H9 (cell line): ENCODE measurements at regions not wholly inside any gene's neighbourhood (a gene's known extent, or its start where the extent isn't known, plus 50 kb on each side); places are given as distances from the start of the nearest gene placed in this dataset.
A peak's percentile ranks its signal among the peaks of the same experiment; 100 is the strongest.

Experiments used
- DNase-seq: peaks from one replicate; pipeline ENCODE4 v3.0.0-alpha.2; 2017
- H2AFZ ChIP-seq: one replicate; pipeline ENCODE4 v1.6.1; 2013; ENCODE audit warnings: mild to moderate bottlenecking, low read length, control low read depth, moderate library complexity
- H2AK5ac ChIP-seq: 2 replicates; pipeline ENCODE4 v1.6.1; 2013; ENCODE audit warnings: low read length, control low read depth, mixed read lengths; ENCODE audit not compliant: insufficient read length
- H2BK120ac ChIP-seq: one replicate; pipeline ENCODE4 v1.6.1; 2013; ENCODE audit warnings: low read depth, mild to moderate bottlenecking, low read length, control low read depth, inconsistent platforms; ENCODE audit not compliant: poor library complexity, severe bottlenecking
- H2BK12ac ChIP-seq: 2 replicates; pipeline ENCODE4 v1.6.1; 2013; ENCODE audit warnings: low read length, control low read depth, mixed read lengths, low read depth; ENCODE audit not compliant: insufficient read length
- H2BK15ac ChIP-seq: 2 replicates; pipeline ENCODE4 v1.6.1; 2013; ENCODE audit warnings: low read depth, low read length, control low read depth
- H2BK20ac ChIP-seq: one replicate; pipeline ENCODE4 v1.6.1; 2013; ENCODE audit warnings: low read depth, mild to moderate bottlenecking, low read length, control low read depth, inconsistent platforms; ENCODE audit not compliant: poor library complexity, severe bottlenecking
- H2BK5ac ChIP-seq: 2 replicates; pipeline ENCODE4 v1.6.1; 2013; ENCODE audit warnings: low read length, control low read depth, mixed read lengths; ENCODE audit not compliant: insufficient read length
- H3K14ac ChIP-seq: 2 replicates; pipeline ENCODE4 v1.6.1; 2013; ENCODE audit warnings: low read length, control low read depth; ENCODE audit not compliant: insufficient read depth
- H3K18ac ChIP-seq: 2 replicates; pipeline ENCODE4 v1.6.1; 2013; ENCODE audit warnings: low read depth, mild to moderate bottlenecking, mixed read lengths, low read length, control low read depth; ENCODE audit not compliant: insufficient read length
- H3K23ac ChIP-seq: 2 replicates; pipeline ENCODE4 v1.6.1; 2013; ENCODE audit warnings: low read length, control low read depth, mixed read lengths, low read depth; ENCODE audit not compliant: insufficient read length
- H3K23me2 ChIP-seq: 2 replicates; pipeline ENCODE4 v1.6.1; 2013; ENCODE audit warnings: low read depth, mild to moderate bottlenecking, mixed read lengths, low read length, control low read depth; ENCODE audit not compliant: insufficient read length, poor library complexity, severe bottlenecking
- H3K27ac ChIP-seq: 2 replicates; pipeline ENCODE4 v1.5.1; 2013; ENCODE audit warnings: low read length, control low read depth, mixed read lengths, low read depth; ENCODE audit not compliant: insufficient read length
- H3K27me3 ChIP-seq: 2 replicates; pipeline ENCODE4 v1.6.1; 2013; ENCODE audit warnings: low read length, control low read depth, inconsistent platforms; ENCODE audit not compliant: insufficient read depth
- H3K4ac ChIP-seq: 2 replicates; pipeline ENCODE4 v1.6.1; 2013; ENCODE audit warnings: low read depth, mild to moderate bottlenecking, control low read depth, inconsistent platforms, low read length, moderate library complexity
- H3K4me1 ChIP-seq: 2 replicates; pipeline ENCODE4 v1.6.1; 2013; ENCODE audit warnings: low read length, control low read depth, inconsistent platforms; ENCODE audit not compliant: insufficient read depth
- H3K4me2 ChIP-seq: 2 replicates; pipeline ENCODE4 v1.6.1; 2013; ENCODE audit warnings: low read length, control low read depth, mixed read lengths; ENCODE audit not compliant: insufficient read length, insufficient read depth
- H3K56ac ChIP-seq: 2 replicates; pipeline ENCODE4 v1.6.1; 2013; ENCODE audit warnings: low read depth, mild to moderate bottlenecking, mixed read lengths, low read length, control low read depth; ENCODE audit not compliant: insufficient read length
- H3K79me1 ChIP-seq: 2 replicates; pipeline ENCODE4 v1.6.1; 2013; ENCODE audit warnings: low read depth, mild to moderate bottlenecking, moderate library complexity, low read length, control low read depth, inconsistent platforms; ENCODE audit not compliant: insufficient read depth, poor library complexity, severe bottlenecking
- H3K79me2 ChIP-seq: 2 replicates; pipeline ENCODE4 v1.6.1; 2013; ENCODE audit warnings: low read length, control low read depth, inconsistent platforms; ENCODE audit not compliant: insufficient read depth
- H3K9ac ChIP-seq: 2 replicates; pipeline ENCODE4 v1.6.1; 2013; ENCODE audit warnings: low read length, control low read depth, mixed read lengths; ENCODE audit not compliant: insufficient read length; ENCODE audit errors: extremely low read depth
- H3K9me3 ChIP-seq: one replicate; pipeline ENCODE4 v1.6.1; 2013; ENCODE audit warnings: low read depth, low read length, inconsistent platforms; ENCODE audit not compliant: control insufficient read depth
- H3T11ph ChIP-seq: one replicate; pipeline ENCODE4 v1.6.1; 2013; ENCODE audit warnings: mild to moderate bottlenecking, low read length, control low read depth, inconsistent platforms
- H4K20me1 ChIP-seq: one replicate; pipeline ENCODE4 v1.6.1; 2013; ENCODE audit not compliant: control insufficient read depth, insufficient read length, insufficient read depth
- H4K5ac ChIP-seq: 2 replicates; pipeline ENCODE4 v1.6.1; 2013; ENCODE audit warnings: low read depth, mild to moderate bottlenecking, mixed read lengths, low read length, control low read depth; ENCODE audit not compliant: insufficient read length
- H4K8ac ChIP-seq: replicated peaks from 2 replicates; pipeline ENCODE4 v1.6.1; 2013; ENCODE audit warnings: low read length, control low read depth, mixed read lengths, low read depth; ENCODE audit not compliant: insufficient read length
- H4K91ac ChIP-seq: 2 replicates; pipeline ENCODE4 v1.6.1; 2013; ENCODE audit warnings: low read depth, mild to moderate bottlenecking, moderate library complexity, mixed read lengths, low read length, control low read depth; ENCODE audit not compliant: insufficient read length
- H3K27ac Mint-ChIP-seq, 3 experiments: 2 replicates in 2 of 3; 3 replicates in 1 of 3; pipeline ENCODE4 v1.8.0; 2020 to 2021; ENCODE audit warnings: mixed read lengths in 3 of 3, mild to moderate bottlenecking in 1 of 3, moderate library complexity in 1 of 3
- H3K27me3 Mint-ChIP-seq: 2 replicates; pipeline ENCODE4 v1.8.0; 2021; ENCODE audit warnings: low read depth, mild to moderate bottlenecking, moderate library complexity, mixed read lengths
- H3K36me3 Mint-ChIP-seq, 3 experiments: 2 replicates in 2 of 3; 3 replicates in 1 of 3; pipeline ENCODE4 v1.8.0; 2020 to 2021; ENCODE audit warnings: low read depth in 3 of 3, mixed read lengths in 3 of 3; ENCODE audit not compliant: insufficient read depth in 1 of 3
- H3K4me1 Mint-ChIP-seq, 2 experiments: 2 replicates each; pipeline ENCODE4 v1.8.0; 2020; ENCODE audit warnings: mixed read lengths in 2 of 2
- H3K4me3 Mint-ChIP-seq, 2 experiments: 2 replicates in 1 of 2; 3 replicates in 1 of 2; pipeline ENCODE4 v1.8.0; 2020 to 2021; ENCODE audit warnings: mild to moderate bottlenecking in 2 of 2, mixed read lengths in 2 of 2, moderate library complexity in 1 of 2
- H3K9me3 Mint-ChIP-seq, 2 experiments: 2 replicates in 1 of 2; 3 replicates in 1 of 2; pipeline ENCODE4 v1.8.0; 2020; ENCODE audit warnings: mild to moderate bottlenecking in 2 of 2, mixed read lengths in 2 of 2, moderate library complexity in 1 of 2
- WGBS: extraction: QIAGEN DNeasy Blood & Tissue Kit; methylation state at CpG from one replicate; pipeline ENCODE4 v1.1.7; 2013; ENCODE audit warnings: missing lambda C conversion rate, low lambda C conversion rate, mixed read lengths; ENCODE audit not compliant: insufficient read length; ENCODE audit errors: extremely low coverage; 5-methylcytosine and 5-hydroxymethylcytosine counted together
- TF ChIP-seq, protein P1 (sequence below): fragments of 200-600 bp; sonication (generic); conservative IDR thresholded peaks from 3 replicates; pipeline ENCODE4 v1.8.0; 2021; ENCODE audit warnings: antibody characterized with exemption, mild to moderate bottlenecking

DNA sequence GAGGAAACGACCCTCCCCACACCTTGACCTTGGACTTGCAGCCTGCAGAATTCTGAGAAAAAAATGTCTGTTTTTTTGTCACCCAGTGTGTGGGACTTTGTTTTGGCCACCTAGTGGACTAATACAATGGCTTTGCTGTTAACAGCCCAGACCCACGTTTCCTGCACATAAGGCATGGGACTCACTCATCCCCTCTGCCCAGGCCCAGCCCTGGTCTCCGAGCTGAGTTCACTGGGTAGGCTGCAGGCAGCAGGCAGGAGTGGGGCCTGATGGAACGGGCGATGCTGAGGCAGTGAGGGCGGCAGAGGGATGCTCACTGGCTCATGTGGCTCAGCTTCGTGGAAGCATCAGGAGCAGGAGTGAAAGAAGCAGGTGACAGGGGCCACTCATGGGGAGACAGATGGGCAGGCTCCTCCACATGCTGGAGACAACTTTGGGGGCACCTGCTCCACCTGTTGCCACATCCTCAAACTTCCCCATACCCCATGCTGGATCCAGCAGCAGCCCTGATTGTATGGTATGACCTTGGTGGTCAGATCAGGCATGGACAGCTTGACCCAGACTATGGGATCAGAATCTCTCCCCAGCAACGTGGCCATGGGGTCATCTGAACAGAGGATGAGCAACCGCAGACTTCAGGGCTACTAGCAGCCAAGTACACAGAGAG lies 65.8 kb upstream of the ANTXRL start:
- DNase-seq: peak; percentile 30
- H3K56ac ChIP-seq: no peak overlapping the region
- no peak overlapping the region for H3K9ac ChIP-seq
- H3K4me2 ChIP-seq: no peak overlapping the region
- no peak overlapping the region for H3K14ac ChIP-seq
- no peak overlapping the region for H3K27ac ChIP-seq
- no peak overlapping the region for H3K27ac Mint-ChIP-seq
- no peaks in the 10 kb centered on the region for H3K4me1 ChIP-seq
- no peak overlapping the region for H2BK5ac ChIP-seq
- no peaks in the 10 kb centered on the region for H4K20me1 ChIP-seq
- peaks cover 7% of the 10 kb centered on the region for H3K27me3 Mint-ChIP-seq
- no peak overlapping the region for H2BK12ac ChIP-seq
- H3K27me3 ChIP-seq: no peaks in the 10 kb centered on the region
- no peak overlapping the region for H3K4ac ChIP-seq
- H2BK20ac ChIP-seq: no peak overlapping the region
- H2AFZ ChIP-seq: no peak overlapping the region
- no peak overlapping the region for H4K91ac ChIP-seq
- no peaks in the 10 kb centered on the region for H3K79me2 ChIP-seq
- H4K5ac ChIP-seq: no peak overlapping the region
- TF ChIP-seq, protein P1, sequence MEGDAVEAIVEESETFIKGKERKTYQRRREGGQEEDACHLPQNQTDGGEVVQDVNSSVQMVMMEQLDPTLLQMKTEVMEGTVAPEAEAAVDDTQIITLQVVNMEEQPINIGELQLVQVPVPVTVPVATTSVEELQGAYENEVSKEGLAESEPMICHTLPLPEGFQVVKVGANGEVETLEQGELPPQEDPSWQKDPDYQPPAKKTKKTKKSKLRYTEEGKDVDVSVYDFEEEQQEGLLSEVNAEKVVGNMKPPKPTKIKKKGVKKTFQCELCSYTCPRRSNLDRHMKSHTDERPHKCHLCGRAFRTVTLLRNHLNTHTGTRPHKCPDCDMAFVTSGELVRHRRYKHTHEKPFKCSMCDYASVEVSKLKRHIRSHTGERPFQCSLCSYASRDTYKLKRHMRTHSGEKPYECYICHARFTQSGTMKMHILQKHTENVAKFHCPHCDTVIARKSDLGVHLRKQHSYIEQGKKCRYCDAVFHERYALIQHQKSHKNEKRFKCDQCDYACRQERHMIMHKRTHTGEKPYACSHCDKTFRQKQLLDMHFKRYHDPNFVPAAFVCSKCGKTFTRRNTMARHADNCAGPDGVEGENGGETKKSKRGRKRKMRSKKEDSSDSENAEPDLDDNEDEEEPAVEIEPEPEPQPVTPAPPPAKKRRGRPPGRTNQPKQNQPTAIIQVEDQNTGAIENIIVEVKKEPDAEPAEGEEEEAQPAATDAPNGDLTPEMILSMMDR: peak; percentile 37; the same call in 2 of the 3 replicates
- no peak overlapping the region for H3K4me3 Mint-ChIP-seq
- H4K8ac ChIP-seq: no peak overlapping the region
- no peaks in the 10 kb centered on the region for H3K79me1 ChIP-seq
- no peak overlapping the region for H2BK15ac ChIP-seq
- no peaks in the 10 kb centered on the region for H3K9me3 ChIP-seq
- no peak overlapping the region for H3K18ac ChIP-seq
- WGBS: no CpG with 5 or more reads among the region's 9 CpGs
- H3K4me1 Mint-ChIP-seq: peaks cover 0 to 5% of the 10 kb centered on the region in 2 experiments; a peak in 2 of 4 replicates
- no peak overlapping the region for H2BK120ac ChIP-seq
- H3K36me3 Mint-ChIP-seq: no peaks in the 10 kb centered on the region; a peak in 2 of 7 replicates
- no peak overlapping the region for H3K23ac ChIP-seq
- H3K23me2 ChIP-seq: no peaks in the 10 kb centered on the region
- no peaks in the 10 kb centered on the region; a peak in 2 of 5 replicates for H3K9me3 Mint-ChIP-seq
- H3T11ph ChIP-seq: no peak overlapping the region
- H2AK5ac ChIP-seq: no peak overlapping the region
